Activated CD8-positive, alpha-beta memory T cell treated with anti-CD3 and anti-CD28 coated beads, Interleukin-2, amount 50 U/mL, for 24 hours (primary cell): ENCODE measurements at regions not wholly inside any gene's neighbourhood (a gene's known extent, or its start where the extent isn't known, plus 50 kb on each side); places are given as distances from the start of the nearest gene placed in this dataset.

ENCODE experiments used
- DNase-seq: peaks from one replicate; pipeline ENCODE4 v3.0.0-alpha.2; 2020; ENCODE audit errors: extremely low read depth

- DNase-seq = no peak
Observed at GRCh38 chr10:116792817-116793216, 50.5 kb upstream of the HSPA12A start.

GRCh38 chr10:116796469-116796868 is 52.8 kb upstream of the ENO4 start:
- DNase-seq = no peak

GRCh38 chr10:116796910-116797513 is 52.3 kb upstream of the ENO4 start:
- peak; percentile 42 for DNase-seq

- no peak for DNase-seq
Observed at GRCh38 chr10:116798859-116799258, 50.4 kb upstream of the ENO4 start.
